Hepatocyte (in vitro differentiated cells): ENCODE measurements at regions not wholly inside any gene's neighbourhood (a gene's known extent, or its start where the extent isn't known, plus 50 kb on each side); places are given as distances from the start of the nearest gene placed in this dataset.

Experiments
- CTCF ChIP-seq: fragments of 200-600 bp; sonication (generic); IDR thresholded peaks from 2 replicates; pipeline ENCODE4 v1.5.1; 2016; ENCODE audit warnings: antibody characterized with exemption, mild to moderate bottlenecking; ENCODE audit not compliant: poor library complexity
- EZH2 ChIP-seq: fragments of 200-600 bp; sonication (generic); IDR thresholded peaks from 2 replicates; pipeline ENCODE4 v1.6.1; 2016; ENCODE audit warnings: antibody characterized with exemption, mild to moderate bottlenecking, borderline replicate concordance

DNA sequence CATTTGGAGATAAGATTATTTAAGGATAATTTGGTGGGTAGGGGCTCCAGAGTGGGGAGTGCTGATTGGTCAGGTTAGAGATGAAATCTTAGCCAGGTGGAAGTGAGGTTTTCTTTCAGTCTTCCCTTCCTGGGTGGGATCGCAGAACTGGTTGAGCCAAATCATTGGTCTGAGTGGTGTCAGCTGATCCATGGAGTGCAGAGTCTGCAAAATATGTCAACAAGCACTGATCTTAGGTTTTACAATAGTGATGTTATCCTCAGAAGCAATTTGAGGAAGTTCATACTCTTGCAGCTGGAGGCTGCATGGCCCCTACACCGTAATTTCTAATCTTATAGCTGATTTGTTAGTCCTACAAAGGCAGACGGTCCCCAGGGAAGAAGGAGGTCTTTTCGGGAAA is 1483.4 kb upstream of the ZEB2 start:
- TF ChIP-seq CTCF = no peak
- TF ChIP-seq EZH2 = no peak
